ENCODE measurements at regions not wholly inside any gene's neighbourhood (a gene's known extent, or its start where the extent isn't known, plus 50 kb on each side); places are given as distances from the start of the nearest gene placed in this dataset.

GRCh38 chr16:17605784-17606183, 135.0 kb upstream of the XYLT1 start:
- TF ChIP-seq CTCF (IDR thresholded peaks at IDR 0.05; ENCODE audit: low read depth, low read length) = no peak
- H3K9me3 ChIP-seq (ENCODE audit: low read depth) = no peaks in the 10 kb centered on the region
- H3K4me1 ChIP-seq (ENCODE audit: low read depth) = no peaks in the 10 kb centered on the region
- no peak overlapping the region for H3K27ac ChIP-seq
- H3K4me3 ChIP-seq = no peak overlapping the region
- no peak for DNase-seq (ENCODE audit: low read depth in 1 of 2, low spot score in 1 of 2)
- H3K27me3 ChIP-seq = no peaks in the 10 kb centered on the region
- H3K36me3 ChIP-seq = no peaks in the 10 kb centered on the region

GRCh38 chr16:17603626-17604025, 132.9 kb upstream of the XYLT1 start:
- Histone ChIP-seq H3K27ac (no peak overlapping the region), H3K4me3 (no peak overlapping the region), H3K4me1 (ENCODE audit: low read depth) (no peaks in the 10 kb centered on the region), H3K36me3 (no peaks in the 10 kb centered on the region), H3K27me3 (no peaks in the 10 kb centered on the region), H3K9me3 (ENCODE audit: low read depth) (no peaks in the 10 kb centered on the region)
- DNase-seq (ENCODE audit: low read depth in 1 of 2, low spot score in 1 of 2) = no peak
- TF ChIP-seq CTCF (IDR thresholded peaks at IDR 0.05; ENCODE audit: low read depth, low read length) = no peak

- H3K36me3 ChIP-seq = no peaks in the 10 kb centered on the region
- no peak overlapping the region for H3K4me3 ChIP-seq
- H3K9me3 ChIP-seq (ENCODE audit: low read depth) = no peaks in the 10 kb centered on the region
- H3K4me1 ChIP-seq (ENCODE audit: low read depth) = no peaks in the 10 kb centered on the region
- DNase-seq (ENCODE audit: low read depth in 1 of 2, low spot score in 1 of 2) = no peak
- TF ChIP-seq CTCF (IDR thresholded peaks at IDR 0.05; ENCODE audit: low read depth, low read length) = no peak
- H3K27me3 ChIP-seq = no peaks in the 10 kb centered on the region
- no peak overlapping the region for H3K27ac ChIP-seq
Observed at GRCh38 chr16:17602678-17603077, 131.9 kb upstream of the XYLT1 start.

GRCh38 chr16:17598968-17599367, 128.2 kb upstream of the XYLT1 start:
- H3K9me3 ChIP-seq (ENCODE audit: low read depth) = no peaks in the 10 kb centered on the region
- DNase-seq (ENCODE audit: low read depth in 1 of 2, low spot score in 1 of 2) = no peak
- H3K4me3 ChIP-seq = no peak overlapping the region
- H3K36me3 ChIP-seq = no peaks in the 10 kb centered on the region
- no peaks in the 10 kb centered on the region for H3K4me1 ChIP-seq (ENCODE audit: low read depth)
- no peaks in the 10 kb centered on the region for H3K27me3 ChIP-seq
- H3K27ac ChIP-seq = no peak overlapping the region
- no peak for TF ChIP-seq CTCF (IDR thresholded peaks at IDR 0.05; ENCODE audit: low read depth, low read length)

GRCh38 chr16:17591655-17592405, 121.1 kb upstream of the XYLT1 start:
- Histone ChIP-seq H3K36me3 (no peaks in the 10 kb centered on the region), H3K4me1 (ENCODE audit: low read depth) (no peaks in the 10 kb centered on the region), H3K4me3 (no peak overlapping the region), H3K27ac (no peak overlapping the region), H3K9me3 (ENCODE audit: low read depth) (no peaks in the 10 kb centered on the region), H3K27me3 (no peaks in the 10 kb centered on the region)
- no peak for DNase-seq (ENCODE audit: low read depth in 1 of 2, low spot score in 1 of 2)
- TF ChIP-seq CTCF (IDR thresholded peaks at IDR 0.05; ENCODE audit: low read depth, low read length) = no peak
